GM12878 (cell line): ENCODE measurements at regions not wholly inside any gene's neighbourhood (a gene's known extent, or its start where the extent isn't known, plus 50 kb on each side); places are given as distances from the start of the nearest gene placed in this dataset.

Experiments
- ATAC-seq: fragments of 200-7000 bp; cut with Tn5 transposase; 3 replicates; pipeline ENCODE4 v1.9.1; 2020; ENCODE audit warnings: mild to moderate bottlenecking, moderate library complexity
- BruUV-seq: library from RNA; stranded (reverse); fragments of 400-500 nt; replicated peaks from 2 replicates; lab custom pipeline; 2021; lab: Mats Ljungman, UMichigan
- CTCF ChIA-PET: fragments of 300-600 bp; sonication (Branson Sonifier 250); formaldehyde crosslinking; extraction: SDS; loops from one replicate; lab custom pipeline; 2021; ENCODE audit warnings: inconsistent platforms; lab: Yijun Ruan, JAX
- POLR2A ChIA-PET: fragments of 350-600 bp; formaldehyde crosslinking; extraction: SDS; loops from one replicate; lab custom pipeline; 2021; ENCODE audit warnings: inconsistent platforms; lab: Charles Lee
- RAD21 ChIA-PET: fragments of 300-600 bp; sonication (Branson Sonifier 250); formaldehyde crosslinking; loops from one replicate; lab custom pipeline; 2023; ENCODE audit warnings: antibody characterized with exemption; ENCODE audit not compliant: unreplicated experiment; lab: Charles Lee
- SMC1A ChIA-PET: fragments of 300-600 bp; sonication (Branson Sonifier 250); formaldehyde crosslinking; loops from one replicate; lab custom pipeline; 2023; ENCODE audit not compliant: unreplicated experiment, uncharacterized antibody; lab: Charles Lee
- DNase-seq: peaks from one replicate; pipeline ENCODE4 v3.0.0-alpha.2; 2011; ENCODE audit warnings: low read depth, low spot score
- FAIRE-seq: peaks from 3 replicates; lab custom pipeline; 2011; peaks lifted over from hg19 to GRCh38; lab: Jason Lieb, UNC
- H2AFZ ChIP-seq: 2 replicates; pipeline ENCODE4 v1.6.0; 2011; ENCODE audit warnings: low read depth, low read length, control low read depth; ENCODE audit not compliant: control insufficient read depth
- H3K27ac ChIP-seq: 2 replicates; pipeline ENCODE4 v1.5.1; 2011; ENCODE audit warnings: control low read depth; ENCODE audit not compliant: control insufficient read depth, insufficient read depth
- H3K27me3 ChIP-seq, 2 experiments: replicated peaks in 1 of 2; 2 replicates each; pipeline versions ENCODE4 v1.6.0 to v1.6.1; 2011; ENCODE audit warnings: low read length in 1 of 2; ENCODE audit not compliant: control insufficient read depth in 2 of 2, insufficient read depth in 2 of 2
- H3K36me3 ChIP-seq, 2 experiments: 2 replicates each; pipeline ENCODE4 v1.5.1; 2011; ENCODE audit warnings: low read length in 1 of 2; ENCODE audit not compliant: control insufficient read depth in 2 of 2, insufficient read depth in 2 of 2
- H3K4me1 ChIP-seq: 2 replicates; pipeline ENCODE4 v1.6.1; 2011; ENCODE audit warnings: mild to moderate bottlenecking, low read length, moderate library complexity, mixed read lengths; ENCODE audit not compliant: control insufficient read depth, insufficient read depth
- H3K4me2 ChIP-seq: 2 replicates; pipeline ENCODE4 v1.6.0; 2011; ENCODE audit warnings: control low read depth; ENCODE audit not compliant: control insufficient read depth, insufficient read depth
- H3K4me3 ChIP-seq: fragments of 200-600 bp; sonication (generic); 2 replicates; pipeline ENCODE4 v1.5.1; 2016
- H3K79me2 ChIP-seq: 2 replicates; pipeline ENCODE4 v1.6.0; 2011; ENCODE audit warnings: low read length; ENCODE audit not compliant: control insufficient read depth, insufficient read depth
- H3K9ac ChIP-seq: 2 replicates; pipeline ENCODE4 v1.8.0; 2011; ENCODE audit warnings: low read length, control low read depth, mixed read lengths; ENCODE audit not compliant: control insufficient read depth, insufficient read depth
- H3K9me3 ChIP-seq: replicated peaks from 3 replicates; pipeline ENCODE4 v1.5.1; 2011; ENCODE audit warnings: mild to moderate bottlenecking, low read length; ENCODE audit not compliant: control insufficient read depth, insufficient read depth
- H4K20me1 ChIP-seq: 2 replicates; pipeline ENCODE4 v1.6.0; 2011; ENCODE audit not compliant: control insufficient read depth, insufficient read depth
- BCL11A ChIP-seq: IDR thresholded peaks from 2 replicates; pipeline ENCODE4 v1.6.1; 2011; ENCODE audit warnings: low read depth, low read length
- BMI1 ChIP-seq: fragments of 450-650 bp; IDR thresholded peaks from 2 replicates; pipeline ENCODE4 v1.6.1; 2016; ENCODE audit warnings: mild to moderate bottlenecking, moderate library complexity, borderline replicate concordance
- FOXM1 ChIP-seq: IDR thresholded peaks from 2 replicates; pipeline ENCODE4 v1.6.1; 2012; ENCODE audit warnings: low read depth, mild to moderate bottlenecking, inconsistent platforms, low read length, moderate library complexity
- GATAD2B ChIP-seq: fragments of 450-650 bp; conservative IDR thresholded peaks from 2 replicates; pipeline ENCODE4 v1.6.1; 2017; ENCODE audit warnings: low read depth, mild to moderate bottlenecking, moderate library complexity
- KLF5 ChIP-seq: fragments of 450-650 bp; IDR thresholded peaks from 2 replicates; pipeline ENCODE4 v1.6.1; 2014; ENCODE audit warnings: mild to moderate bottlenecking; ENCODE audit not compliant: partially characterized antibody
- MEF2B ChIP-seq: fragments of 450-650 bp; IDR thresholded peaks from 2 replicates; pipeline ENCODE4 v1.6.1; 2018; ENCODE audit warnings: mild to moderate bottlenecking, moderate library complexity; ENCODE audit not compliant: partially characterized antibody, poor library complexity, severe bottlenecking
- NFYA ChIP-seq: IDR thresholded peaks from 2 replicates; pipeline ENCODE4 v1.6.1; 2011; ENCODE audit warnings: low read depth, mild to moderate bottlenecking, low read length, improper control_type of control experiment, borderline replicate concordance
- RELA ChIP-seq: fragments of 450-650 bp; IDR thresholded peaks from 2 replicates; pipeline ENCODE4 v1.8.0; 2014; ENCODE audit warnings: borderline replicate concordance; ENCODE audit not compliant: partially characterized antibody
- SMAD5 ChIP-seq: IDR thresholded peaks from 2 replicates; pipeline ENCODE4 v1.6.1; 2016; ENCODE audit warnings: antibody characterized with exemption, low read depth
- SMARCA5 ChIP-seq: fragments of 450-650 bp; IDR thresholded peaks from 2 replicates; pipeline ENCODE4 v1.6.1; 2017; ENCODE audit warnings: mild to moderate bottlenecking
- SREBF2 ChIP-seq: IDR thresholded peaks from 2 replicates; pipeline ENCODE4 v1.6.1; 2012; ENCODE audit warnings: mild to moderate bottlenecking, low read length
- TCF7 ChIP-seq: IDR thresholded peaks from 2 replicates; pipeline ENCODE4 v1.6.1; 2014; ENCODE audit warnings: antibody characterized with exemption, borderline replicate concordance
- YBX1 ChIP-seq: fragments of 450-650 bp; IDR thresholded peaks from 2 replicates; pipeline ENCODE4 v1.6.1; 2016; ENCODE audit warnings: antibody characterized with exemption
- ZNF217 ChIP-seq: fragments of 450-650 bp; IDR thresholded peaks from 2 replicates; pipeline ENCODE4 v1.6.1; 2017; ENCODE audit warnings: antibody characterized with exemption, mild to moderate bottlenecking
- ZNF274 ChIP-seq: IDR thresholded peaks from one replicate; pipeline ENCODE4 v1.8.0; 2011; ENCODE audit not compliant: insufficient read length, insufficient read depth
- WGBS: methylation state at CpG from one replicate; pipeline ENCODE4 v1.1.6; 2016; ENCODE audit warnings: low lambda C conversion rate; ENCODE audit not compliant: insufficient replicate concordance, insufficient coverage; ENCODE audit errors: missing lambda C conversion rate; 5-methylcytosine and 5-hydroxymethylcytosine counted together
- in situ Hi-C: fragments of 300-500 bp; cut with MboI; formaldehyde crosslinking; loops from 9 replicates; pipeline ENCODE4 v1.14.3; 2018; ENCODE audit warnings: mixed read lengths
- intact Hi-C: fragments of 100-400 bp; cut with micrococcal nuclease; formaldehyde crosslinking; loops from one replicate; pipeline ENCODE4 v1.14.2; 2022; ENCODE audit not compliant: unreplicated experiment
- TF ChIP-seq, protein P1 (sequence below): fragments of 450-650 bp; IDR thresholded peaks from 2 replicates; pipeline ENCODE4 v1.6.1; 2016; ENCODE audit warnings: mild to moderate bottlenecking
- TF ChIP-seq, protein P2 (sequence below): fragments of 150-350 bp; IDR thresholded peaks from 2 replicates; pipeline ENCODE4 v1.6.1; 2014; ENCODE audit warnings: mild to moderate bottlenecking, low read depth, low read length
- TF ChIP-seq, protein P3 (sequence below): IDR thresholded peaks from 2 replicates; pipeline ENCODE4 v1.6.1; 2011; ENCODE audit warnings: borderline replicate concordance, low read depth, mild to moderate bottlenecking, moderate library complexity, low read length; ENCODE audit not compliant: insufficient read depth, poor library complexity, severe bottlenecking
- TF ChIP-seq, protein P4 (sequence below): fragments of 450-650 bp; conservative IDR thresholded peaks from 2 replicates; pipeline ENCODE4 v1.6.1; 2017; ENCODE audit warnings: mild to moderate bottlenecking, moderate library complexity

DNA sequence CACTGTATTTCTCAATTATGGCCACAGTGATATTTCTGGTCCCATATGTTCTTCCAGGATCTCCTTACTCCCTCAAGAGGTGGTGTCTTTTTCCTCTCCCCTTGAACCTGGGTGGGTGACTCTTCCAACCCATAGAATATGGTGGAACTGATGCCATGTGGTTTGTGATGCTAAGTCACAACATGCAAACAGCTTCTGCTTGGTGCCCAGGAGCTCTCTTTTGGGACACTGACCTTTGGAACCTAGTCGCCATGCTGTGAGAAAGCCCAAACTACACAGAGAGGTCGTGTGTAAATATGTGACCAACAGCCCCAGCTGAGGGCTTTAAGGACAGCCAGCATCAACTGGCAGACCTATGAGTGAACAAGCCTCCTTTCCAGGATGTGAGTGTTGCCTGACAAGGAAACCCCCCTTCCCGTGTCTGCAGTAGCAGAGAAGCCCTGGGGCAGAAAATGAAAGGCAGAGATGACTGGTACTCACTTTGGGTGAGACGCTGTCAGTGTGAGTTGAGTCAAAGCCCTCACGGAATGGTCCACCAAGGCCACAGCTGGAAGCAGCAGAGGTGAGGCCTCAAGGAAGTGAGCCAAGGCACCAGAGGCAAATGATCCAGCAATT lies 223.4 kb downstream of the BCOR start:
- Histone ChIP-seq H3K9ac (peak overlapping the region; percentile 38; the same call in 1 of the 2 replicates), H3K27ac (peak overlapping the region; percentile 88), H3K4me1 (peaks cover 31% of the 10 kb centered on the region), H4K20me1 (no peaks in the 10 kb centered on the region), H3K4me3 (no peak overlapping the region), H3K4me2 (0 out of 2 replicates have a peak overlapping the region, but pooled peaks have one; percentile 22), H2AFZ (peak overlapping the region; percentile 61), H3K36me3 (no peaks in the 10 kb centered on the region), H3K9me3 (no peaks in the 10 kb centered on the region; the same call in 2 of the 3 replicates), H3K79me2 (no peaks in the 10 kb centered on the region), H3K27me3 (no peaks in the 10 kb centered on the region)
- intact Hi-C loops: loop anchor here (2.0 kb wide), 1 partner anchor 20 kb away; no protein-coding TSS in a partner anchor
- 0% methylated on average over 5 of the region's 5 CpGs for WGBS
- SMC1A ChIA-PET: interaction anchor here (0.6 to 2.2 kb wide), 4 partner anchors 13 to 382 kb away, joined by 3 to 9 read pairs (median 4); no protein-coding TSS in a partner anchor
- CTCF ChIA-PET: interaction anchor here (0.9 to 1.1 kb wide), 2 partner anchors 44 to 59 kb away, joined by 3 read pairs; no protein-coding TSS in a partner anchor
- DNase-seq (peak; percentile 91), ATAC-seq (peak; percentile 92), FAIRE-seq (peak; percentile 96)
- BruUV-seq: no TSS peak
- in situ Hi-C loops: no loop called here
- RAD21 ChIA-PET: interaction anchor here (0.6 to 2.8 kb wide), 3 partner anchors 15 to 23 kb away, joined by 3 to 12 read pairs (median 6); no protein-coding TSS in a partner anchor
- POLR2A ChIA-PET: no interaction called here
- TF ChIP-seq TCF7: no peak; the same call in 1 of the 2 replicates
- TF ChIP-seq, protein P1, sequence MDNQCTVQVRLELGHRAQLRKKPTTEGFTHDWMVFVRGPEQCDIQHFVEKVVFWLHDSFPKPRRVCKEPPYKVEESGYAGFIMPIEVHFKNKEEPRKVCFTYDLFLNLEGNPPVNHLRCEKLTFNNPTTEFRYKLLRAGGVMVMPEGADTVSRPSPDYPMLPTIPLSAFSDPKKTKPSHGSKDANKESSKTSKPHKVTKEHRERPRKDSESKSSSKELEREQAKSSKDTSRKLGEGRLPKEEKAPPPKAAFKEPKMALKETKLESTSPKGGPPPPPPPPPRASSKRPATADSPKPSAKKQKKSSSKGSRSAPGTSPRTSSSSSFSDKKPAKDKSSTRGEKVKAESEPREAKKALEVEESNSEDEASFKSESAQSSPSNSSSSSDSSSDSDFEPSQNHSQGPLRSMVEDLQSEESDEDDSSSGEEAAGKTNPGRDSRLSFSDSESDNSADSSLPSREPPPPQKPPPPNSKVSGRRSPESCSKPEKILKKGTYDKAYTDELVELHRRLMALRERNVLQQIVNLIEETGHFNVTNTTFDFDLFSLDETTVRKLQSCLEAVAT: no peak
- peak; percentile 99 for TF ChIP-seq FOXM1
- TF ChIP-seq SMARCA5: no peak
- TF ChIP-seq, protein P2, sequence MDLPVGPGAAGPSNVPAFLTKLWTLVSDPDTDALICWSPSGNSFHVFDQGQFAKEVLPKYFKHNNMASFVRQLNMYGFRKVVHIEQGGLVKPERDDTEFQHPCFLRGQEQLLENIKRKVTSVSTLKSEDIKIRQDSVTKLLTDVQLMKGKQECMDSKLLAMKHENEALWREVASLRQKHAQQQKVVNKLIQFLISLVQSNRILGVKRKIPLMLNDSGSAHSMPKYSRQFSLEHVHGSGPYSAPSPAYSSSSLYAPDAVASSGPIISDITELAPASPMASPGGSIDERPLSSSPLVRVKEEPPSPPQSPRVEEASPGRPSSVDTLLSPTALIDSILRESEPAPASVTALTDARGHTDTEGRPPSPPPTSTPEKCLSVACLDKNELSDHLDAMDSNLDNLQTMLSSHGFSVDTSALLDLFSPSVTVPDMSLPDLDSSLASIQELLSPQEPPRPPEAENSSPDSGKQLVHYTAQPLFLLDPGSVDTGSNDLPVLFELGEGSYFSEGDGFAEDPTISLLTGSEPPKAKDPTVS: no peak
- TF ChIP-seq, protein P3, sequence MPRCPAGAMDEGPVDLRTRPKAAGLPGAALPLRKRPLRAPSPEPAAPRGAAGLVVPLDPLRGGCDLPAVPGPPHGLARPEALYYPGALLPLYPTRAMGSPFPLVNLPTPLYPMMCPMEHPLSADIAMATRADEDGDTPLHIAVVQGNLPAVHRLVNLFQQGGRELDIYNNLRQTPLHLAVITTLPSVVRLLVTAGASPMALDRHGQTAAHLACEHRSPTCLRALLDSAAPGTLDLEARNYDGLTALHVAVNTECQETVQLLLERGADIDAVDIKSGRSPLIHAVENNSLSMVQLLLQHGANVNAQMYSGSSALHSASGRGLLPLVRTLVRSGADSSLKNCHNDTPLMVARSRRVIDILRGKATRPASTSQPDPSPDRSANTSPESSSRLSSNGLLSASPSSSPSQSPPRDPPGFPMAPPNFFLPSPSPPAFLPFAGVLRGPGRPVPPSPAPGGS: peak; percentile 75
- 0 out of 2 replicates have a peak, but pooled peaks have one; percentile 22 for TF ChIP-seq GATAD2B
- peak; percentile 36 for TF ChIP-seq MEF2B
- no peak for TF ChIP-seq YBX1
- TF ChIP-seq BMI1: no peak
- TF ChIP-seq SMAD5: no peak
- peak; percentile 93 for TF ChIP-seq RELA
- TF ChIP-seq BCL11A: peak; percentile 99
- no peak for TF ChIP-seq ZNF217
- no peak for TF ChIP-seq ZNF274
- no peak for TF ChIP-seq KLF5
- no peak for TF ChIP-seq NFYA
- TF ChIP-seq, protein P4, sequence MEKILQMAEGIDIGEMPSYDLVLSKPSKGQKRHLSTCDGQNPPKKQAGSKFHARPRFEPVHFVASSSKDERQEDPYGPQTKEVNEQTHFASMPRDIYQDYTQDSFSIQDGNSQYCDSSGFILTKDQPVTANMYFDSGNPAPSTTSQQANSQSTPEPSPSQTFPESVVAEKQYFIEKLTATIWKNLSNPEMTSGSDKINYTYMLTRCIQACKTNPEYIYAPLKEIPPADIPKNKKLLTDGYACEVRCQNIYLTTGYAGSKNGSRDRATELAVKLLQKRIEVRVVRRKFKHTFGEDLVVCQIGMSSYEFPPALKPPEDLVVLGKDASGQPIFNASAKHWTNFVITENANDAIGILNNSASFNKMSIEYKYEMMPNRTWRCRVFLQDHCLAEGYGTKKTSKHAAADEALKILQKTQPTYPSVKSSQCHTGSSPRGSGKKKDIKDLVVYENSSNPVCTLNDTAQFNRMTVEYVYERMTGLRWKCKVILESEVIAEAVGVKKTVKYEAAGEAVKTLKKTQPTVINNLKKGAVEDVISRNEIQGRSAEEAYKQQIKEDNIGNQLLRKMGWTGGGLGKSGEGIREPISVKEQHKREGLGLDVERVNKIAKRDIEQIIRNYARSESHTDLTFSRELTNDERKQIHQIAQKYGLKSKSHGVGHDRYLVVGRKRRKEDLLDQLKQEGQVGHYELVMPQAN: no peak
- no peak for TF ChIP-seq SREBF2
